Testis (tissue), 2 donors: ENCODE measurements at regions not wholly inside any gene's neighbourhood (a gene's known extent, or its start where the extent isn't known, plus 50 kb on each side); places are given as distances from the start of the nearest gene placed in this dataset.

Source experiments
- DNase-seq: peaks from one replicate; pipeline ENCODE4 v3.0.0-alpha.2; 2019
- H3K27ac ChIP-seq, 2 donors: fragments of 200-600 bp; sonication (generic); one replicate each; pipeline ENCODE4 v1.5.1; 2019
- H3K27me3 ChIP-seq: fragments of 200-600 bp; sonication (generic); one replicate; pipeline ENCODE4 v1.5.1; 2019
- H3K36me3 ChIP-seq: fragments of 200-600 bp; sonication (generic); one replicate; pipeline ENCODE4 v1.5.1; 2017; ENCODE audit warnings: low read depth; ENCODE audit errors: missing control alignments
- H3K4me1 ChIP-seq: fragments of 200-600 bp; sonication (generic); one replicate; pipeline ENCODE4 v1.5.1; 2019
- H3K4me3 ChIP-seq, 2 donors: fragments of 200-600 bp; sonication (generic); one replicate each; pipeline ENCODE4 v1.5.1; 2017 to 2019
- H3K9me3 ChIP-seq: fragments of 200-600 bp; sonication (generic); one replicate; pipeline ENCODE4 v1.5.1; 2017
- CTCF ChIP-seq, 3 experiments: fragments of 450-650 bp in 2 of 3; fragments of 200-600 bp in 1 of 3; sonication (generic) in 1 of 3; IDR thresholded peaks; one replicate each; pipeline ENCODE4 v1.5.1; 2016 to 2019; ENCODE audit warnings: antibody characterized with exemption in 3 of 3, mild to moderate bottlenecking in 2 of 3, moderate library complexity in 1 of 3
- POLR2A ChIP-seq: fragments of 450-650 bp; IDR thresholded peaks from one replicate; pipeline ENCODE4 v1.6.1; 2017; ENCODE audit warnings: antibody characterized with exemption, mild to moderate bottlenecking, moderate library complexity
- WGBS, 2 donors: methylation state at CpG; one replicate each; pipeline ENCODE4 v1.1.5; 2018; 5-methylcytosine and 5-hydroxymethylcytosine counted together
- intact Hi-C: fragments of 100-400 bp; cut with DNase I; formaldehyde crosslinking; loops from one replicate; pipeline ENCODE4 v1.15.1; 2023; ENCODE audit warnings: low total_unique reads

GRCh38 chr5:164809821-164810220 is 1304.4 kb downstream of the MAT2B start:
- Histone ChIP-seq H3K27ac (no peak overlapping the region), H3K27me3 (no peaks in the 10 kb centered on the region), H3K9me3 (no peaks in the 10 kb centered on the region), H3K36me3 (no peaks in the 10 kb centered on the region), H3K4me1 (no peaks in the 10 kb centered on the region), H3K4me3 (no peak overlapping the region)
- intact Hi-C loops = no loop called here
- TF ChIP-seq CTCF (IDR thresholded peaks at IDR 0.05) = no peak
- no peak for TF ChIP-seq POLR2A
- DNase-seq = no peak

- TF ChIP-seq POLR2A (no peak), CTCF (IDR thresholded peaks at IDR 0.05) (no peak)
- H3K27me3 ChIP-seq = no peaks in the 10 kb centered on the region
- no peaks in the 10 kb centered on the region for H3K36me3 ChIP-seq
- intact Hi-C loops = no loop called here
- no peak for DNase-seq
- H3K4me1 ChIP-seq = no peaks in the 10 kb centered on the region
- WGBS, 2 donors = 38 to 44% methylated on average over 1 of the region's 1 CpG
- H3K9me3 ChIP-seq = no peaks in the 10 kb centered on the region
- no peak overlapping the region for H3K27ac ChIP-seq
- no peak overlapping the region for H3K4me3 ChIP-seq
These were observed 1313.0 kb downstream of the MAT2B start for GRCh38 chr5:164818445-164818844.

GRCh38 chr5:164824671-164825070 is 1319.3 kb downstream of the MAT2B start:
- Histone ChIP-seq H3K27ac (no peak overlapping the region), H3K4me1 (no peaks in the 10 kb centered on the region), H3K9me3 (no peaks in the 10 kb centered on the region), H3K36me3 (no peaks in the 10 kb centered on the region), H3K27me3 (no peaks in the 10 kb centered on the region), H3K4me3 (no peak overlapping the region)
- intact Hi-C loops = no loop called here
- DNase-seq = no peak
- 61 to 63% methylated on average over 6 of the region's 6 CpGs for WGBS, 2 donors
- no peak for TF ChIP-seq CTCF (IDR thresholded peaks at IDR 0.05)
- no peak for TF ChIP-seq POLR2A

- DNase-seq = peak; percentile 24
- TF ChIP-seq CTCF (IDR thresholded peaks at IDR 0.05) (no peak), POLR2A (no peak)
- Histone ChIP-seq H3K36me3 (no peaks in the 10 kb centered on the region), H3K27ac (no peak overlapping the region), H3K9me3 (no peaks in the 10 kb centered on the region), H3K4me3 (no peak overlapping the region), H3K27me3 (no peaks in the 10 kb centered on the region), H3K4me1 (no peaks in the 10 kb centered on the region)
- 65% methylated on average over 6 of the region's 6 CpGs for WGBS, 2 donors
- intact Hi-C loops = no loop called here
These were observed 1327.1 kb downstream of the MAT2B start for GRCh38 chr5:164832516-164832915.

GRCh38 chr5:164844348-164844747 is 1338.9 kb downstream of the MAT2B start:
- 87 to 94% methylated on average over 5 of the region's 5 CpGs for WGBS, 2 donors
- H3K36me3 ChIP-seq = no peaks in the 10 kb centered on the region

More at GRCh38 chr5:164844348-164844747, 1338.9 kb downstream of the MAT2B start:
- H3K9me3 ChIP-seq = no peaks in the 10 kb centered on the region
- no peaks in the 10 kb centered on the region for H3K4me1 ChIP-seq
- no peak overlapping the region for H3K27ac ChIP-seq
- no peaks in the 10 kb centered on the region for H3K27me3 ChIP-seq
- no peak for TF ChIP-seq CTCF (IDR thresholded peaks at IDR 0.05)
- TF ChIP-seq POLR2A = no peak
- DNase-seq = no peak
- intact Hi-C loops = no loop called here
- H3K4me3 ChIP-seq = no peak overlapping the region
